HEK293T (cell line): ENCODE measurements at regions not wholly inside any gene's neighbourhood (a gene's known extent, or its start where the extent isn't known, plus 50 kb on each side); places are given as distances from the start of the nearest gene placed in this dataset.

Experiments
- CTCF ChIA-PET: fragments of 350-600 bp; formaldehyde crosslinking; extraction: SDS; loops from one replicate; lab custom pipeline; 2021; ENCODE audit warnings: antibody characterized with exemption, inconsistent platforms; lab: Yijun Ruan, JAX
- POLR2A ChIA-PET: fragments of 350-600 bp; formaldehyde crosslinking; extraction: SDS; loops from one replicate; lab custom pipeline; 2020; ENCODE audit warnings: antibody characterized with exemption, inconsistent platforms; lab: Yijun Ruan, JAX
- DNase-seq: peaks from one replicate; pipeline ENCODE4 v3.0.0; 2012; ENCODE audit warnings: mixed read lengths; ENCODE audit errors: extremely low spot score
- BHLHE40 ChIP-seq: fragments of 450-650 bp; IDR thresholded peaks from 2 replicates; pipeline ENCODE4 v1.6.1; 2016; ENCODE audit warnings: mild to moderate bottlenecking, moderate library complexity, borderline replicate concordance
- CTBP1 ChIP-seq: fragments of 450-650 bp; IDR thresholded peaks from 2 replicates; pipeline ENCODE4 v1.6.1; 2016; ENCODE audit warnings: borderline replicate concordance
- FOXA1 ChIP-seq: fragments of 450-650 bp; IDR thresholded peaks from 2 replicates; pipeline ENCODE4 v1.6.1; 2016; ENCODE audit warnings: mild to moderate bottlenecking
- FOXM1 ChIP-seq: fragments of 450-650 bp; IDR thresholded peaks from 2 replicates; pipeline ENCODE4 v1.6.1; 2017; ENCODE audit warnings: mild to moderate bottlenecking, borderline replicate concordance
- HDGF ChIP-seq: fragments of 450-650 bp; IDR thresholded peaks from 2 replicates; pipeline ENCODE4 v1.6.1; 2017; ENCODE audit warnings: antibody characterized with exemption, borderline replicate concordance
- L3MBTL2 ChIP-seq: fragments of 450-650 bp; conservative IDR thresholded peaks from 2 replicates; pipeline ENCODE4 v1.6.1; 2016; ENCODE audit warnings: mild to moderate bottlenecking
- LEF1 ChIP-seq: fragments of 450-650 bp; IDR thresholded peaks from 2 replicates; pipeline ENCODE4 v1.6.1; 2017; ENCODE audit warnings: mild to moderate bottlenecking, borderline replicate concordance
- NFRKB ChIP-seq: fragments of 450-650 bp; IDR thresholded peaks from 2 replicates; pipeline ENCODE4 v1.6.1; 2016; ENCODE audit warnings: mild to moderate bottlenecking, moderate library complexity
- PKNOX1 ChIP-seq: fragments of 450-650 bp; IDR thresholded peaks from 2 replicates; pipeline ENCODE4 v1.6.1; 2016
- SP1 ChIP-seq: fragments of 450-650 bp; IDR thresholded peaks from 2 replicates; pipeline ENCODE4 v1.6.1; 2017
- SUZ12 ChIP-seq: fragments of 450-650 bp; IDR thresholded peaks from 2 replicates; pipeline ENCODE4 v1.6.1; 2016; ENCODE audit warnings: mild to moderate bottlenecking
- TARDBP ChIP-seq: fragments of 450-650 bp; IDR thresholded peaks from 2 replicates; pipeline ENCODE4 v1.6.1; 2016
- ZNF384 ChIP-seq: fragments of 450-650 bp; IDR thresholded peaks from 2 replicates; pipeline ENCODE4 v1.6.1; 2016

DNA sequence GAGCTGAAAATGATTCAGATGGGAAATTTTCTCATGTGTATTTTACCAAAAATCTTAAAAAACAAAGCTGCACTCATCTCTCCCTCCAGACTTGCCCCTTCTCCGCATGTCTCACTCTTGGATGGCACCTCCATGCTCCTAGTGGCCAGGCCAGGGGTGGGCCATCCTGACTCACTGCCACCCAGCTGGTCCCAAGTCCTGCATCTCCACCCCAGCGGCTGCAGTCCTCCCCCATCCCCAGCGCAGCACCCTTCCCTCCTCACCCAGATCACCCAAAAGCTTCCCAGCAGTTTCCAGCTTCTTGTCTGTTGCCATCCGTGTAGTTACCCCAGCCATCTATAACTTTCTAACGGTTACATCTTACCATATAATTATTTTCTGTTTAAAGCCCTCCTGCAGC is 53.0 kb upstream of the INSIG1 start:
- no peak for DNase-seq
- TF ChIP-seq BHLHE40: no peak
- no peak for TF ChIP-seq SUZ12
- no peak for TF ChIP-seq TARDBP
- TF ChIP-seq FOXA1: no peak
- TF ChIP-seq ZNF384: no peak
- no peak for TF ChIP-seq HDGF
- no peak for TF ChIP-seq L3MBTL2
- no peak for TF ChIP-seq FOXM1
- TF ChIP-seq CTBP1: no peak
- TF ChIP-seq NFRKB: no peak
- no peak for TF ChIP-seq PKNOX1
- TF ChIP-seq LEF1: no peak
- TF ChIP-seq SP1: no peak
- POLR2A ChIA-PET: no interaction called here
- CTCF ChIA-PET: interaction anchor here (0.7 kb wide), 1 partner anchor 1885 kb away, joined by 4 read pairs; no protein-coding TSS in a partner anchor

- DNase-seq: no peak
- ChIA-PET POLR2A (no interaction called here), CTCF (no interaction called here)
- TF ChIP-seq TARDBP: no peak
- TF ChIP-seq FOXM1: no peak
- no peak for TF ChIP-seq LEF1
- no peak for TF ChIP-seq SP1
- TF ChIP-seq PKNOX1: no peak
Observed at GRCh38 chr7:155247479-155248365, 50.0 kb upstream of the INSIG1 start.
